IMR-90 (cell line): ENCODE measurements at regions not wholly inside any gene's neighbourhood (a gene's known extent, or its start where the extent isn't known, plus 50 kb on each side); places are given as distances from the start of the nearest gene placed in this dataset.
A peak's percentile ranks its signal among the peaks of the same experiment; 100 is the strongest.

Source experiments
- ATAC-seq: fragments of 200-7000 bp; cut with Tn5 transposase; 2 replicates; pipeline ENCODE4 v1.9.1; 2020; ENCODE audit warnings: low read depth, mild to moderate bottlenecking, moderate library complexity
- BruUV-seq: library from RNA; stranded (reverse); fragments of 400-500 nt; replicated peaks from 2 replicates; lab custom pipeline; 2021; lab: Mats Ljungman, UMichigan
- CTCF ChIA-PET: fragments of 300-600 bp; formaldehyde crosslinking; extraction: SDS; loops from one replicate; lab custom pipeline; 2021; ENCODE audit warnings: antibody characterized with exemption; lab: Yijun Ruan, JAX
- POLR2A ChIA-PET: fragments of 300-600 bp; sonication (Branson Sonifier 250); formaldehyde crosslinking; loops from one replicate; lab custom pipeline; 2022; ENCODE audit warnings: antibody characterized with exemption; ENCODE audit not compliant: unreplicated experiment; lab: Charles Lee
- DNase-seq: peaks from one replicate; pipeline ENCODE4 v3.0.0; 2013
- H2AFZ ChIP-seq: replicated peaks from 2 replicates; pipeline ENCODE3; 2013; ENCODE audit warnings: low read length, mild to moderate bottlenecking; ENCODE audit not compliant: poor library complexity
- H2AK5ac ChIP-seq: 2 replicates; pipeline ENCODE4 v1.6.1; 2013; ENCODE audit warnings: low read depth, low read length, inconsistent platforms
- H2AK9ac ChIP-seq: replicated peaks from 2 replicates; pipeline ENCODE3; 2013; ENCODE audit warnings: mild to moderate bottlenecking, low read depth, low read length, moderate library complexity; ENCODE audit not compliant: poor library complexity
- H2BK120ac ChIP-seq: 2 replicates; pipeline ENCODE4 v1.6.1; 2013; ENCODE audit warnings: low read depth, low read length, inconsistent platforms
- H2BK15ac ChIP-seq: 3 replicates; pipeline ENCODE4 v1.6.1; 2013; ENCODE audit warnings: low read depth, low read length, inconsistent platforms
- H2BK20ac ChIP-seq: 2 replicates; pipeline ENCODE4 v1.6.1; 2013; ENCODE audit warnings: low read depth, mild to moderate bottlenecking, inconsistent platforms, low read length, moderate library complexity
- H2BK5ac ChIP-seq: 2 replicates; pipeline ENCODE4 v1.6.1; 2013; ENCODE audit warnings: mild to moderate bottlenecking, low read depth, low read length, inconsistent platforms; ENCODE audit not compliant: poor library complexity, severe bottlenecking
- H3K14ac ChIP-seq: replicated peaks from 2 replicates; pipeline ENCODE4 v1.6.1; 2013; ENCODE audit warnings: low read depth, low read length, inconsistent platforms
- H3K18ac ChIP-seq: 2 replicates; pipeline ENCODE4 v1.6.1; 2013; ENCODE audit warnings: low read depth, low read length, control low read depth
- H3K23ac ChIP-seq: 2 replicates; pipeline ENCODE4 v1.6.1; 2013; ENCODE audit warnings: low read depth, low read length, inconsistent platforms
- H3K27ac ChIP-seq: 2 replicates; pipeline ENCODE4 v1.5.1; 2013; ENCODE audit warnings: mild to moderate bottlenecking, control low read depth, low read length; ENCODE audit not compliant: insufficient read depth
- H3K27me3 ChIP-seq: 2 replicates; pipeline ENCODE4 v1.6.1; 2013; ENCODE audit warnings: low read length; ENCODE audit not compliant: control insufficient read depth, insufficient read depth
- H3K36me3 ChIP-seq: 2 replicates; pipeline ENCODE4 v1.6.1; 2013; ENCODE audit warnings: low read length, mixed read lengths; ENCODE audit not compliant: control insufficient read depth, insufficient read depth
- H3K4ac ChIP-seq: 2 replicates; pipeline ENCODE4 v1.6.1; 2013; ENCODE audit warnings: low read depth, low read length, inconsistent platforms
- H3K4me1 ChIP-seq: 2 replicates; pipeline ENCODE4 v1.6.1; 2013; ENCODE audit warnings: low read length, mixed read lengths; ENCODE audit not compliant: control insufficient read depth, insufficient read depth
- H3K4me2 ChIP-seq: 2 replicates; pipeline ENCODE4 v1.6.1; 2013; ENCODE audit warnings: low read depth, mild to moderate bottlenecking, control low read depth, low read length, moderate library complexity
- H3K4me3 ChIP-seq: 2 replicates; pipeline ENCODE4 v1.5.1; 2013; ENCODE audit warnings: low read depth, mild to moderate bottlenecking, control low read depth, low read length, moderate library complexity; ENCODE audit not compliant: insufficient read depth
- H3K56ac ChIP-seq: 2 replicates; pipeline ENCODE4 v1.6.1; 2013; ENCODE audit warnings: low read length, inconsistent platforms; ENCODE audit not compliant: insufficient read depth; ENCODE audit errors: extremely low read depth
- H3K79me1 ChIP-seq, 2 experiments: 2 replicates each; pipeline ENCODE4 v1.6.1; 2013; ENCODE audit warnings: low read length in 2 of 2, inconsistent platforms in 1 of 2, low read depth in 1 of 2
- H3K9ac ChIP-seq: 2 replicates; pipeline ENCODE4 v1.6.1; 2013; ENCODE audit warnings: low read depth, low read length, control low read depth
- H3K9me1 ChIP-seq: 2 replicates; pipeline ENCODE4 v1.6.1; 2013; ENCODE audit warnings: low read length, inconsistent platforms; ENCODE audit not compliant: insufficient read depth
- H3K9me3 ChIP-seq: 2 replicates; pipeline ENCODE4 v1.6.1; 2013; ENCODE audit warnings: low read length; ENCODE audit not compliant: control insufficient read depth, insufficient read depth
- H4K20me1 ChIP-seq: 2 replicates; pipeline ENCODE4 v1.6.1; 2013; ENCODE audit warnings: low read length, inconsistent platforms; ENCODE audit not compliant: insufficient read depth
- H4K5ac ChIP-seq: 2 replicates; pipeline ENCODE4 v1.6.1; 2013; ENCODE audit warnings: mild to moderate bottlenecking, low read depth, low read length, control low read depth
- H4K8ac ChIP-seq, 2 experiments: 2 replicates each; pipeline ENCODE4 v1.6.1; 2013; ENCODE audit warnings: low read depth in 2 of 2, low read length in 2 of 2, control low read depth in 1 of 2, inconsistent platforms in 1 of 2
- H4K91ac ChIP-seq: 2 replicates; pipeline ENCODE4 v1.6.1; 2013; ENCODE audit warnings: low read depth, low read length, inconsistent platforms; ENCODE audit not compliant: insufficient read depth
- CEBPB ChIP-seq: IDR thresholded peaks from 2 replicates; pipeline ENCODE4 v1.6.1; 2012; ENCODE audit warnings: low read depth, low read length, improper control_type of control experiment
- ELK1 ChIP-seq: fragments of 150-350 bp; IDR thresholded peaks from 2 replicates; pipeline ENCODE4 v1.6.1; 2016; ENCODE audit warnings: low read depth, mild to moderate bottlenecking, low read length, moderate library complexity, borderline replicate concordance
- MXI1 ChIP-seq: IDR thresholded peaks from 2 replicates; pipeline ENCODE4 v1.6.1; 2012; ENCODE audit warnings: low read depth, mild to moderate bottlenecking, low read length, moderate library complexity, borderline replicate concordance
- WGBS, 2 experiments: methylation state at CpG; one replicate each; pipeline versions ENCODE4 v1.1.5 to v1.1.7; 2013; ENCODE audit warnings: missing lambda C conversion rate in 2 of 2; ENCODE audit not compliant: insufficient read length in 1 of 2; ENCODE audit errors: extremely low coverage in 2 of 2; 5-methylcytosine and 5-hydroxymethylcytosine counted together
- dilution Hi-C: fragments of 300-500 bp; cut with HindIII; formaldehyde crosslinking; loops from one replicate; pipeline ENCODE4 v1.14.3; 2018; ENCODE audit warnings: low sequenced_read_pairs; ENCODE audit not compliant: unreplicated experiment
- in situ Hi-C: fragments of 300-500 bp; cut with MboI; formaldehyde crosslinking; loops from 3 replicates; pipeline ENCODE4 v1.14.3; 2019; ENCODE audit warnings: low sequenced_read_pairs, inconsistent platforms, mixed read lengths
- intact Hi-C: fragments of 100-400 bp; cut with micrococcal nuclease; formaldehyde crosslinking; loops from 2 replicates; pipeline ENCODE4 v1.10.0; 2022

- DNase-seq (no peak), ATAC-seq (no peak)
- H3K36me3 ChIP-seq, result no peaks in the 10 kb centered on the region
- H3K9ac ChIP-seq, result no peak overlapping the region
- H3K79me1 ChIP-seq, result peaks cover 0 to 7% of the 10 kb centered on the region in 2 experiments; a peak in 1 of 4 replicates
- no peak overlapping the region for H3K14ac ChIP-seq
- no peak overlapping the region for H3K4me3 ChIP-seq
- H3K9me3 ChIP-seq, result no peaks in the 10 kb centered on the region
- no peak overlapping the region for H4K91ac ChIP-seq
- no peak overlapping the region for H2BK120ac ChIP-seq
- intact Hi-C loops, result no loop called here
- ChIA-PET CTCF (no interaction called here), POLR2A (no interaction called here)
- no peak overlapping the region for H3K18ac ChIP-seq
- no peak overlapping the region for H3K27ac ChIP-seq
- no TSS peak for BruUV-seq
- 0 out of 3 replicates have a peak overlapping the region, but pooled peaks have one; percentile 19 for H2BK15ac ChIP-seq
- H4K5ac ChIP-seq, result no peak overlapping the region
- in situ Hi-C loops, result no loop called here
- H3K9me1 ChIP-seq, result peaks cover 19% of the 10 kb centered on the region
- no peak overlapping the region for H2AFZ ChIP-seq
- no peak overlapping the region for H3K4ac ChIP-seq
- 0 out of 2 replicates have a peak overlapping the region, but pooled peaks have one; percentile 16 for H2AK5ac ChIP-seq
- H2AK9ac ChIP-seq, result peak overlapping the region; percentile 81
- H3K56ac ChIP-seq, result no peak overlapping the region
- no peak overlapping the region for H3K23ac ChIP-seq
- no peak overlapping the region for H3K4me2 ChIP-seq
- dilution Hi-C loops, result no loop called here
- no peaks in the 10 kb centered on the region for H3K27me3 ChIP-seq
- H2BK5ac ChIP-seq, result no peak overlapping the region
- H3K4me1 ChIP-seq, result peaks cover 26% of the 10 kb centered on the region
- no peak for TF ChIP-seq CEBPB
- no peak for TF ChIP-seq MXI1
- TF ChIP-seq ELK1, result no peak
- WGBS, 2 experiments, result 94% methylated on average over 4 of the region's 4 CpGs; no CpG with 5 or more reads in 1 of the 2 experiments
- no peak overlapping the region for H4K8ac ChIP-seq
- H4K20me1 ChIP-seq, result no peaks in the 10 kb centered on the region
- H2BK20ac ChIP-seq, result no peak overlapping the region
Observed at GRCh38 chr14:76943072-76943471, 85.4 kb downstream of the IRF2BPL start.
